NCI-H2081 treated with DMSO at 0.1 percent for 48 hours (cell line): ENCODE measurements at regions not wholly inside any gene's neighbourhood (a gene's known extent, or its start where the extent isn't known, plus 50 kb on each side); places are given as distances from the start of the nearest gene placed in this dataset.

Experiments
- DNase-seq: peaks from one replicate; lab custom pipeline; 2025; lab: John Stamatoyannopoulos, UW

- no peak for DNase-seq
These were observed 52.2 kb downstream of the FAT3 start for GRCh38 chr11:92276773-92277172.

DNA sequence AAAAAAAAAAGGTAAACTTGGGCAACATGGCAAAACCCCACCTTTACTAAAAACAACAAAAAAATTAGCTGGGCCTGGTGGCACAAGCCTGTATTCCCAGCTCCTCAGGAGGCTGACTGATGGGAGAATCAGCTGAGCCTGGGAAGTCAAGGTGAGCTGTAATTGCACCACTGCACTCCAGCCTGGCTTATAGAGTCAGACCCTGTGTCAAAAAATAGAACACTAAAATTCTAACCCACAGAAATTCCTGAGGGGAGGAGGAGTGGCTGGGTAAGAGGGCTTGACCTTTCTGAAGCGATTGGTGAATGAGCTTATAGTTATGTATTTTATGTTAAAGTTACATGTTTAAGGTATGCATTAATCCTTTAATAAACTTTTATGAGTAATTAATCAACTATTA lies 53.3 kb downstream of the FAT3 start:
- no peak for DNase-seq

- no peak for DNase-seq
These were observed 54.3 kb downstream of the FAT3 start for GRCh38 chr11:92278791-92279433.

GRCh38 chr11:92284107-92284506 lies 59.5 kb downstream of the FAT3 start:
- no peak for DNase-seq

DNA sequence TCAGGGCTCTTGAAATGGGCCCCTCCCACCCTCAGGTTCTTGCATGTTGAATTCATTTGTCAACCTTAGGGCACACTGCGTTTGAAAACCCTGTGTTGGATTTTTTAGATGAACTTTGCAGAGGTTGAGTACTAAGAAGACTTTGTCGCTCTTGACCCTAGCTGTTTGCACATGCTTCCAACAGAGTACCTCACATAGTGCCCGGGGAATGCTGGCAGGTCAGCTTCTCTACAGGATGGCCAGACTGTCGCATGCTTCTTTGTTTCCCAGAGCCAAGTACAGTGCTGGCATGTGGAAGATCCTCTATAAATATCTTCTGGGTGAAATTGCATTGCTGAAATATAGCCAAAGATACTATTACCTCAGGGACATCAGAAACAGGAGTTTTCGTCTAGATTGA lies 59.9 kb downstream of the FAT3 start:
- no peak for DNase-seq

GRCh38 chr11:92285776-92286175 lies 61.2 kb downstream of the FAT3 start:
- no peak for DNase-seq

GRCh38 chr11:92286709-92287108 lies 62.1 kb downstream of the FAT3 start:
- no peak for DNase-seq

DNA sequence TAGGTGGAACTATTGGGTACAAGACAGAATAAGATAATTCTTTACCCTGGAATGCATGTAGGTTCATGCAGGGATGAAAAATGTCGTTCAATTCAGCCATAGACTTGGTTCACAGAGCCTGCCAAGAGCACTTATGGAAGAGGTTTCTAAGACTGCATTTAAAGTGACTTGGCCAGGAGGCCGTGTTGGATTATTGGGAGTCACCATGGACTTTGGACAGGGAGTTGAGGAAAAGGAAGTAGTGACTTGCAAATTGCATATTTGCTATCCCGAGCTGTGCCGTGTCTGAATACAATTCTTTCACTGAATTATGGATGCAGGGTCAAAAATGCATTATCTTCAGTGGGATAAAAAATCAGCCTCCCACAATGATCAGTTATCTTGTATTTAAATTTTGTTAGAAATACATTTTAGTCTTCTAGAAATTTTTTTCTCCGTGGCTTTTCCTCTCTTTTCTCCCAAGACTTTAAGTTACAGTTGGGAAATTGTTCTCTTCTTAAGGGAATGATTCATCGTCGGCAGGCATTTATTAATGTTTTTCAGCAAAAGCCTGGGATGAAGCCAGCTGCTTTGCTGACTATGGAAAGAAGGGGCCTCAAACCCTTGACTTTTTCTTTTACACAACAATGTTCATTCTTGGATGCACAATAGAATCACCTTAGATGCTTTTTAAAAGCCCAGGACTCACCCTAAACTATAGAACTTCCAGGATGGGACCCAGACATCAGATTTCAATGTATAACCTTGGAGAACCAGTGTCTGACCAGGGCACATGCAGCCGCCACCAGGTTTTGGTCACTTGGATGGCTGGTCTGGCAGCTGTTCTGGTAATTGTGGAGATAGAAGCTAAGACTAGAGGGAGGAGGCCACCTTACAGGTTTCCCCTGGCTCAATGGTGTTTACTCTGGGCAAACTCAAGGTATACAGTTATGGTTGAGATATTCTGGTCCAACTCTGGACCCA lies 70.8 kb downstream of the FAT3 start:
- no peak for DNase-seq

DNA sequence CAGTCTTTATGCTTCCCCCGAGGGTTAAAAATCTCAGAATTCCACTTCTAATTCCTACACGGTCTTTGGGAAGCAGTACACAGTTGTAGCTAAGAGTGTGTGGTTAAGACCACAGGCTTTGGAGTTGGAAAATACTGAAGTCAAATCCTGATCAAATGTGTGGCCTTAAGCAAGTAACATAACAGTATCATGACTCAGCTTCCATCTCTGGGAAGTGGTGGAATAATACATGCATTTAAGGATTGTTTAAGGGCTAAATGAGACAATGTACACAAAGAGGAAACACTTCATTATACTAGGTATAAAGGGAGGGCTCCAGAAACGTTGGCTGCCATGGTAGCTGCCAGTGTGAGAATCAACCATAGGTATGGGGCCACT lies 71.5 kb downstream of the FAT3 start:
- DNase-seq, result no peak

DNA sequence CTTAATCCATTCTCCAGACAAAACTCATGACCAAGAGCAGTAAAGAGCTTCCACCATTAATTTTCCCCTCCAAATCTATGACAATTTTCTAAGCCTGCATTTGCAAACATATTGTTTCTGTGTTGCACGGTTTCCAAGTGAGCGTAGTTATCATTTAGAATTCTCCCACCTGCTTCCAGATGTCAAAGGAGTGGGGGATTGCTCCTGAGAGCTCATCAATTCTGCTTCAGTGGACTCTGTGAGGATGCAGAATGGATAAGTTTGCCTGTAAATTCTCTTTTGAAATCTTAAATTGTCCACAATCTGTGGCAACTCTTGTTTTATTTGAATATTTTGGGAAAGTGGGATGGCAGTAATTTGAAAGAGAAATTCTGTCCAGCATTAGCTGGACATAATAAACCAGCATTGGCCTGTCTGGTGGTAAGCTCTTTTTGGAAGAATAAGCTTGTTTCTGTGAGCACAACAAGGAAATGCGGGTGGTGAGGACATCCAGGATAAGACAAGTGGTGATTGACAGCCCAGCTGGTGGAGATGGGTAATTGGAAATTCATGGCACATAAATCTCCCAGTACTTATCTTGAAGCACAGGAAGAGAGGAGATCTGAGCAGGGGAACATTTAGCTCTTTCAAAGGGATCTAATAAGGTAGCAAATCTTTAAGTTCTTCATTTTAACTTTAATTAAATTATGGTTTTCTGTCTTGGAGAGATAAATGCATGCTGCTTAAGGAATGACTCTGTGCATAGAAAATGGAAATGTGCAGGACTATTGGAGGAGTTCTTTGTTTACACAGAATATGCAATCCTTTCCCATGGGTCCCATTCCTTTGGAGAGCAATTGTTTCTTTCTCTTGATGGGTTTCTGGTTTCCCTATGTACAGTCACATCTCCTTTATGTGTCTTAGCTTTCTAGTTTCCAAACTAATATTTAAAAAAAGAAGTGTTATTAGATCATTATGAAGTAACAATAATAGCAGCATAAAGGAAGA lies 73.2 kb downstream of the FAT3 start:
- DNase-seq, result no peak

DNA sequence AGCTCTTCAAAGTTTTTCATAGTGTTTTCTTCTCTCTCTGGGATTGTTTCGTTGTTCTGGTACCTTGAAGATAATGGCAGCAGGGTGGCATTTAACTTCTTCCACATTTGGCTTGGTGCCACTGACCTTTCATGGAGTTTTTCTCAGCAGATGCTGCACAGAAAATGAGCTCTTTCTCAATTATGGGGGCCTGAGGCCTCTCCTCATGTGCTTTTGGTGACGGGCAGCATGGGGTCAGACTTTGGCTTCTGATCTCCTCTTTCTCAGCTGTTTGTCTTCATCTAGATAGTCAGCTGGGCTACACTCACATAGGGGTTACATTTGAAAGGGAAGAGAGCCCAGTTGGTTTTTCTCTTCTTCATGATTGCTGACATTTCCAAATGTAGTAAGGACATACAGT lies 76.3 kb downstream of the FAT3 start:
- DNase-seq, result no peak

- DNase-seq, result no peak
These were observed 78.2 kb downstream of the FAT3 start for GRCh38 chr11:92302770-92303169.

DNA sequence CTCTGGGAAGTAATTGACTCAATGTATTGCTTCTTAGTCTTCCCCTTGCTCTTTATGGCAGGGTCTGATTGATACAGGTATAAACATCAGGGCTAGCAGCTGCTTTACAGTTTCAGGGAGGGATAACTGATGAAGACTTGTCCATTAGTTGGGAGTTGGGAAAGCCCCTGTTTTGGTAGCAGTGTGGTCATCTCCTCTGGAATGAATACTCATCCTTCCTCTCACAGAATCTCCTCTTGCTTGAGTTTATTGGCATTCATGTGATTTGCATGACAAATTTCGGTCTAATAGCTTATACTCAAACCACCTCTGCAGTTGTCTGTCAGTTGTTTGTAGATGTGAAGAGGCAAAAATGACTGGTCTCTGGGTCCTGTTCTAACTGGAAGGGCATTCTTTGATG lies 79.7 kb downstream of the FAT3 start:
- DNase-seq, result no peak

DNA sequence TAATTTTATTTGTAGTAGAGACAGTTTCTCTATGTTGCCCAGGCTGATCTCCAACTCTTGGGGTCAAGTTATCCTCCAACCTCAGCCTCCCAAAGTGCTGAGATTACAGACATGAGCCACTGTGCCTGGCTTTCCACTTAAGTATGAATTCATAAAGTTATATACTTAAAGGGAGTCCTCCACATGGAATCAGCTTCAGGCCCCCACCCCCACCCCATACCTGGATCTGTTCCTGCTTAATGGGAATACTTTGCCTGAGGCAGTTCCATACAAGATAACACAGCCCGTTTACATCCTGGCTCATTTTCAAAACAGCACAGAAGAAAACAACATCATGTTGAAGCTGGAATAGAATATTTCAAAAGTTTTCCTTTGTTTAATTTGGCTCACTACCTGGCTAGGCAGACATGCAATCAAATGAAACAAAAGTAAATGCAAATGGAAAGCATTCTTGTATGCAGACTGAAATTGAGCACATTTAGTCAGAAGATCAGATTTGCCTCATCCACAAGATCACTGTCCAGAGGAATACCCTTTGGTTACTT lies 82.4 kb downstream of the FAT3 start:
- DNase-seq, result no peak

DNA sequence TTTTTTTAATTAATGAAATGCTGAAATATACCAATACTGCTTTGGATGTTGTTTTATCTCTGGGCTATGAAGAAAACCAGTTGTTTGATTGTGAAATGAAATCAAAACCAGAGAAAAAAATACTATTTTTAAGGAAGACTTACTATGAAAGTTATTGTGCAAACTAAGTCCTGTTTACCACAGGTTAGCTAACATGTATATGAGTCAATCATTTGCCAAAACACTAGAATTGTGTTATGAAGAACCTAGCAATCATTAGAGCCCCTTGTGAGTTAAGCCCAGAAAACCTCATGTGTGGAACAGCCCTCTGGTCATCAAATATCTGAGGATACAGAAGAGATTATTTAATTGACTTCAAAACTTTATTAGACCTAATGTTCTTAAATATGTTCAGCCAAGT lies 83.7 kb downstream of the FAT3 start:
- no peak for DNase-seq

GRCh38 chr11:92311616-92312449 lies 87.2 kb downstream of the FAT3 start:
- no peak for DNase-seq

- no peak for DNase-seq
These were observed 89.2 kb downstream of the FAT3 start for GRCh38 chr11:92313784-92314183.

GRCh38 chr11:92314499-92314898 lies 89.9 kb downstream of the FAT3 start:
- no peak for DNase-seq

- no peak for DNase-seq
These were observed 91.6 kb downstream of the FAT3 start for GRCh38 chr11:92316106-92316809.

DNA sequence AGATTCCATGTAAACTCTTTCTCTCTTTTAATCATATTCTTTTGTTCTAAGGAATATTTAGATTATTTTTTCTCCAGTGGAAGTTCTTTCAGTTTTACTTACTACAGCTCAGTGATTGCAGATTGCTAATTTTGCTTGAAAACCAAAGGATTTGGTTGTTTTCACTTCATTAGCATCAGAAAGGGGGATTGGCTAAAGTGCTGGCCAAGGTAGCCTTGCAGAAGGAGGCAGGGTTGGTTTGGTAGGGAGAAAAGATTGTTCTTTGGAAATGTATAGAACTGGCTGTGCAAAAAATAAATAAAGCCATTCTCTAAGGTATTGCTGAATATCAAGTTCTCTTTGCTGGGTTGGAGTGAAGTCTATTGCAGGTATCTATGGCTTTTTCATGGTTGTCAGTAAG lies 92.6 kb downstream of the FAT3 start:
- DNase-seq, result no peak
